K562 (cell line): ENCODE measurements at regions not wholly inside any gene's neighbourhood (a gene's known extent, or its start where the extent isn't known, plus 50 kb on each side); places are given as distances from the start of the nearest gene placed in this dataset.

Source experiments
- CREB1 ChIP-seq, 2 experiments: sonication (generic) in 1 of 2; formaldehyde crosslinking in 1 of 2; IDR thresholded peaks; 2 replicates each; pipeline versions ENCODE4 v1.6.1 to v1.8.0; 2012 to 2022; ENCODE audit warnings: inconsistent platforms in 1 of 2, mild to moderate bottlenecking in 1 of 2, missing genetic modification reagents in 1 of 2, moderate library complexity in 1 of 2
- FIP1L1 ChIP-seq: fragments of 200-400 bp; formaldehyde crosslinking; IDR thresholded peaks from 2 replicates; pipeline ENCODE4 v1.6.1; 2018; ENCODE audit warnings: mild to moderate bottlenecking, low read depth, low read length; ENCODE audit not compliant: poor library complexity, severe bottlenecking
- SLC30A9 ChIP-seq: fragments of 250-450 bp; sonication (Bioruptor Pico); IDR thresholded peaks from 2 replicates; pipeline ENCODE4 v1.8.0; 2022; ENCODE audit warnings: mild to moderate bottlenecking, moderate library complexity
- SMAD1 ChIP-seq: fragments of 150-350 bp; IDR thresholded peaks from 2 replicates; pipeline ENCODE4 v1.6.1; 2014; ENCODE audit warnings: low read length, low read depth; ENCODE audit not compliant: partially characterized antibody

GRCh38 chr1:198915327-198916231 lies 276.7 kb downstream of the PTPRC start:
- TF ChIP-seq CREB1 (IDR thresholded peaks at IDR 0.05) (no peak), CREB1 (CRISPR knock-in tag; IDR thresholded peaks at IDR 0.05) (no peak), FIP1L1 (no peak), SMAD1 (no peak), SLC30A9 (CRISPR knock-in tag) (no peak)
